HG02840 (cell line): ENCODE measurements at regions not wholly inside any gene's neighbourhood (a gene's known extent, or its start where the extent isn't known, plus 50 kb on each side); places are given as distances from the start of the nearest gene placed in this dataset.

Experiments used
- ATAC-seq: cut with Tn5 transposase; IDR thresholded peaks from one replicate; pipeline ENCODE4 v1.9.1; 2021; ENCODE audit warnings: mild to moderate bottlenecking, moderate library complexity, moderate number of reproducible peaks; ENCODE audit not compliant: unreplicated experiment, low FRiP score

GRCh38 chr7:148472406-148472805, 118.2 kb upstream of the C7orf33 start:
- ATAC-seq, result no peak

GRCh38 chr7:148473703-148474480, 116.7 kb upstream of the C7orf33 start:
- no peak for ATAC-seq

- ATAC-seq, result no peak
These were observed 116.0 kb upstream of the C7orf33 start for GRCh38 chr7:148474481-148475025.

- no peak for ATAC-seq
These were observed 112.0 kb upstream of the C7orf33 start for GRCh38 chr7:148478551-148478950.

GRCh38 chr7:148480479-148481146, 110.0 kb upstream of the C7orf33 start:
- no peak for ATAC-seq

GRCh38 chr7:148481147-148481526, 109.4 kb upstream of the C7orf33 start:
- no peak for ATAC-seq

- ATAC-seq, result no peak
These were observed 108.5 kb upstream of the C7orf33 start for GRCh38 chr7:148481971-148482626.

GRCh38 chr7:148483515-148484308, 106.9 kb upstream of the C7orf33 start:
- no peak for ATAC-seq

GRCh38 chr7:148484486-148484885, 106.1 kb upstream of the C7orf33 start:
- no peak for ATAC-seq

GRCh38 chr7:148485618-148486017, 104.9 kb upstream of the C7orf33 start:
- ATAC-seq, result no peak

- ATAC-seq, result no peak
These were observed 103.6 kb upstream of the C7orf33 start for GRCh38 chr7:148486937-148487336.

- no peak for ATAC-seq
These were observed 102.7 kb upstream of the C7orf33 start for GRCh38 chr7:148487912-148488311.

GRCh38 chr7:148489678-148490077, 100.9 kb upstream of the C7orf33 start:
- ATAC-seq, result no peak

GRCh38 chr7:148492157-148492860, 98.3 kb upstream of the C7orf33 start:
- no peak for ATAC-seq

GRCh38 chr7:148495605-148496004, 95.0 kb upstream of the C7orf33 start:
- ATAC-seq, result no peak

GRCh38 chr7:148500978-148501377, 89.6 kb upstream of the C7orf33 start:
- ATAC-seq, result no peak

- ATAC-seq, result no peak
These were observed 86.6 kb upstream of the C7orf33 start for GRCh38 chr7:148503900-148504487.

- no peak for ATAC-seq
These were observed 84.8 kb upstream of the C7orf33 start for GRCh38 chr7:148505645-148506375.

- ATAC-seq, result peak; percentile 96
These were observed 83.4 kb upstream of the C7orf33 start for GRCh38 chr7:148507064-148507573.
